Naive thymus-derived CD4-positive, alpha-beta T cell (primary cell): ENCODE measurements at regions not wholly inside any gene's neighbourhood (a gene's known extent, or its start where the extent isn't known, plus 50 kb on each side); places are given as distances from the start of the nearest gene placed in this dataset.
"Not testable (repeated sequence)": the region's sequence is repeated elsewhere in the genome, so short reads cannot be mapped to it uniquely, and the experiment has no call there.

Source experiments
- ATAC-seq: fragments of 150-1000 bp; cut with Tn5 transposase; 2 replicates; pipeline ENCODE4 v1.10.0; 2021; ENCODE audit warnings: mild to moderate bottlenecking, moderate library complexity
- CTCF ChIA-PET: fragments of 350-600 bp; sonication (Branson Sonifier 250); formaldehyde crosslinking; loops from one replicate; lab custom pipeline; 2021; ENCODE audit warnings: antibody characterized with exemption; lab: Charles Lee
- POLR2A ChIA-PET: fragments of 350-600 bp; sonication (Branson Sonifier 250); formaldehyde crosslinking; loops from one replicate; lab custom pipeline; 2021; ENCODE audit warnings: antibody characterized with exemption, inconsistent platforms; lab: Charles Lee
- DNase-seq, 9 donors: peaks; one replicate each; pipeline versions ENCODE4 v3.0.0 to v3.0.0-alpha.2; 2020 to 2022; ENCODE audit warnings: mixed read lengths in 1 of 9
- H3K27ac ChIP-seq: one replicate; pipeline ENCODE4 v1.7.0; 2013; ENCODE audit warnings: mild to moderate bottlenecking, low read depth, low read length, moderate library complexity
- H3K27me3 ChIP-seq, 2 donors: one replicate each; pipeline ENCODE4 v1.7.0; 2013; ENCODE audit warnings: low read length in 2 of 2, mild to moderate bottlenecking in 2 of 2, moderate library complexity in 2 of 2; ENCODE audit not compliant: control insufficient read depth in 2 of 2, insufficient read depth in 2 of 2
- H3K36me3 ChIP-seq, 3 experiments: 1 replicate in 2 of 3; 2 replicates in 1 of 3; pipeline ENCODE4 v1.7.0; 2013; ENCODE audit warnings: low read length in 3 of 3, mild to moderate bottlenecking in 3 of 3, moderate library complexity in 1 of 3; ENCODE audit not compliant: insufficient read depth in 3 of 3, control insufficient read depth in 2 of 3
- H3K4me1 ChIP-seq, 2 donors: one replicate each; pipeline ENCODE4 v1.7.0; 2013; ENCODE audit warnings: low read length in 2 of 2, mild to moderate bottlenecking in 2 of 2, moderate library complexity in 1 of 2; ENCODE audit not compliant: control insufficient read depth in 2 of 2, insufficient read depth in 2 of 2
- H3K4me3 ChIP-seq: 2 replicates; pipeline ENCODE4 v1.7.0; 2013; ENCODE audit warnings: mild to moderate bottlenecking, low read length
- H3K9me3 ChIP-seq, 3 experiments: 1 replicate in 2 of 3; 2 replicates in 1 of 3; pipeline ENCODE4 v1.7.0; 2013; ENCODE audit warnings: low read length in 3 of 3; ENCODE audit not compliant: control insufficient read depth in 2 of 3
- H3K27ac Mint-ChIP-seq, 9 donors: one replicate each; pipeline ENCODE4 v1.8.0; 2020 to 2022; ENCODE audit warnings: mixed read lengths in 9 of 9, mild to moderate bottlenecking in 8 of 9, moderate library complexity in 5 of 9, inconsistent platforms in 2 of 9
- H3K27me3 Mint-ChIP-seq, 5 donors: one replicate each; pipeline ENCODE4 v1.8.0; 2021 to 2022; ENCODE audit warnings: mixed read lengths in 5 of 5, mild to moderate bottlenecking in 1 of 5
- H3K36me3 Mint-ChIP-seq, 5 donors: one replicate each; pipeline ENCODE4 v1.8.0; 2020 to 2022; ENCODE audit warnings: mixed read lengths in 5 of 5, mild to moderate bottlenecking in 3 of 5, inconsistent platforms in 1 of 5
- H3K4me1 Mint-ChIP-seq, 7 donors: one replicate each; pipeline ENCODE4 v1.8.0; 2020 to 2022; ENCODE audit warnings: mixed read lengths in 7 of 7, mild to moderate bottlenecking in 3 of 7, inconsistent platforms in 1 of 7
- H3K4me3 Mint-ChIP-seq, 10 donors: one replicate each; pipeline ENCODE4 v1.8.0; 2020 to 2022; ENCODE audit warnings: mild to moderate bottlenecking in 10 of 10, mixed read lengths in 10 of 10, moderate library complexity in 6 of 10, inconsistent platforms in 2 of 10
- H3K9me3 Mint-ChIP-seq, 11 donors: one replicate each; pipeline ENCODE4 v1.8.0; 2020 to 2022; ENCODE audit warnings: mixed read lengths in 11 of 11, mild to moderate bottlenecking in 4 of 11, inconsistent platforms in 1 of 11, moderate library complexity in 1 of 11
- intact Hi-C, 2 donors: fragments of 100-400 bp; cut with micrococcal nuclease; formaldehyde crosslinking; loops; one replicate each; pipeline ENCODE4 v1.15.1; 2023

DNA sequence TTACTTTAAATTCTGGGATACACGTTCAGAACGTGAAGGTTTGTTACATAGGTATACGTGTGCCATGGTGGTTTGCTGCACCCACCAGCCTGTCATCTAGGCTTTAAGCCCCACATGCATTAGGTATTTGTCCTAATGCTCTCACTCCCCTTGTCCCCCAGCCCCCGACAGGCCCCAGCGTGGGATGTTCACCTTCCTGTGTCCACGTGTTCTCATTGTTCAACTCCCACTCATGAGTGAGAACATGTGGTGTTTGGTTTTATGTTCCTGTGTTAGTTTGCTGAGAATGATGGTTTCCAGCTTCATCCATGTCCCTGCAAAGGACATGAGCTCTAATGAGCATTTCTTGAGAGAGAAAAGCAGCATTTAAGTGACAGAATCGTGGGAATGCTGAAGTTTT lies 726.6 kb downstream of the TDRD15 start:
- ATAC-seq, H3K4me1 ChIP-seq, H3K9me3 ChIP-seq, H3K27ac ChIP-seq, H3K27me3 Mint-ChIP-seq, H3K27ac Mint-ChIP-seq, H3K27me3 ChIP-seq, H3K4me1 Mint-ChIP-seq, H3K4me3 ChIP-seq, CTCF ChIA-PET, H3K36me3 ChIP-seq, intact Hi-C loops, DNase-seq, H3K4me3 Mint-ChIP-seq, H3K36me3 Mint-ChIP-seq, POLR2A ChIA-PET: not testable (repeated sequence)
- peaks cover 0 to 12% (median 5%) of the 10 kb centered on the region in 11 donors for H3K9me3 Mint-ChIP-seq

DNA sequence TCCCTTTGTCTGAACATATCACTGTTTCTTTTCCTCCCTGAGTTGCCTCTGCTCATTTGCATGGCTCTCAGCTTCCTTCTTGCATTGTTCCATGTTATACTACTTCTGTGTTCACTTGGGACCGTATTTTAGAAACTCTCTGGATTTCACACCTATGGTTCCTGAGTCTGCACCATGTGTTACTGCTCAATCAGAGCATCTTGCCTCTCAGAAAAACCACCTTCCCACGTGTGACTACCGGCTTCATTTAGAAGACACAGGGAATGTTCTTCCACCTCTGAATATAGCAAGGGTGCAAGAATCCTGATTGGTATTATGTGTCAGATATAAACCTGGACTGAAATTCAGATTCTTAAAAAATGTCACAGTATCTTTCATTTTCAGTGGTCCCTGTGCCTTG lies 731.2 kb downstream of the TDRD15 start:
- POLR2A ChIA-PET = no interaction called here
- Mint-ChIP-seq H3K4me3 (no peak overlapping the region), H3K27ac (no peak overlapping the region)

DNA sequence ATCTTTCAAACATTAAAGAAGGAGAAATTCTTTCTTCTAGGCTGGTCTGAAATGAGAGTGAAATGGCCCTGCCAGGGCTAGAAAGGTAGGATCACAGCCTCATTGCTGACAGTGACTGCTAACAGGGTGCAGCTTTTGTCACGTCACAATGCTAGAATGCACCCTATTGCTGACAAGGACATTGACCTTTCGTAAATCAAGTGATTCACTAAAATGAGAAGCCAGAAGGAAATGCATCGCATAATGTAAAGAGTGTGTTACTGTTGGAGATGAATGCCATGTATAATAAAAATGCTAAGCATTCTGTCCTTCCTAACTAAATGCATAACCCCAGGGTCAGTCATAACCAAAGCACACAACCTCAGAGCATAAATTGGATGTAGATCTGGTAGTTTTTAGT lies 732.9 kb downstream of the TDRD15 start:
- Mint-ChIP-seq H3K27ac (no peak overlapping the region), H3K9me3 (peaks cover 0 to 22% (median 1%) of the 10 kb centered on the region in 11 donors), H3K4me3 (no peak overlapping the region), H3K36me3 (no peaks in the 10 kb centered on the region), H3K27me3 (no peaks in the 10 kb centered on the region), H3K4me1 (no peaks in the 10 kb centered on the region)
- no peaks in the 10 kb centered on the region for H3K27me3 ChIP-seq
- no peak for ATAC-seq
- no peak for DNase-seq
- no peaks in the 10 kb centered on the region for H3K36me3 ChIP-seq
- no peak overlapping the region for H3K4me3 ChIP-seq
- POLR2A ChIA-PET = no interaction called here
- H3K4me1 ChIP-seq = no peaks in the 10 kb centered on the region
- CTCF ChIA-PET = no interaction called here
- intact Hi-C loops = no loop called here
- no peak overlapping the region for H3K27ac ChIP-seq
- peaks cover 0 to 2% (median 0%) of the 10 kb centered on the region in 3 experiments for H3K9me3 ChIP-seq

More for the DNA sequence above, 731.2 kb downstream of the TDRD15 start:
- Mint-ChIP-seq H3K4me1 (no peaks in the 10 kb centered on the region), H3K36me3 (no peaks in the 10 kb centered on the region), H3K27me3 (no peaks in the 10 kb centered on the region), H3K9me3 (peaks cover 0 to 13% (median 3%) of the 10 kb centered on the region in 11 donors)
- ATAC-seq (no peak), DNase-seq (no peak)
- Histone ChIP-seq H3K9me3 (no peaks in the 10 kb centered on the region), H3K27ac (no peak overlapping the region), H3K4me3 (no peak overlapping the region), H3K27me3 (no peaks in the 10 kb centered on the region), H3K4me1 (no peaks in the 10 kb centered on the region), H3K36me3 (no peaks in the 10 kb centered on the region)
- intact Hi-C loops = no loop called here
- CTCF ChIA-PET = no interaction called here

DNA sequence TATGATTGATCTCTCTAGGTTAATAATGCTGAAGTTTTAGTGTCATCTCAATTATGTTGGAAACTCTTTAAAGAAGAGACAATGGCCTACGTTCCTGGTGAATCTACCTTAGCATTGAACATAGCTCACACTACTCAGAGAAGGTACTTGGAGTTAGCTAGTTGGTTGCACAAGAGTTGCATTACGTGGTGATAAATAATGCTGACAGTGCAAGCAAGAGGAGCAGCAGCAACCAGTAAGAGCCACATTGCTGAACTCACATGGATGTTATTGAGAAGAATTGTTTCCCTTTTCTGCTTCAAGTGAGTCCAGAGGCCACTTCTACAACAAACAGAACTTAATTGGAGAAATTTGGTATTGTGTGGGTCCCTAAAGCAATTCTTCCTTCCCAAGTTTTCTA lies 737.1 kb downstream of the TDRD15 start:
- no peak overlapping the region for H3K4me3 Mint-ChIP-seq
- Histone ChIP-seq H3K36me3 (no peaks in the 10 kb centered on the region), H3K9me3 (peaks cover 0 to 2% (median 0%) of the 10 kb centered on the region in 3 experiments), H3K4me3 (no peak overlapping the region), H3K4me1 (no peaks in the 10 kb centered on the region), H3K27ac (no peak overlapping the region), H3K27me3 (no peaks in the 10 kb centered on the region)
- DNase-seq = no peak
- no peak overlapping the region for H3K27ac Mint-ChIP-seq
- no peaks in the 10 kb centered on the region for H3K27me3 Mint-ChIP-seq
- intact Hi-C loops = no loop called here
- no peak for ATAC-seq
- no peaks in the 10 kb centered on the region for H3K36me3 Mint-ChIP-seq
- ChIA-PET CTCF (no interaction called here), POLR2A (no interaction called here)
- H3K9me3 Mint-ChIP-seq = peaks cover 0 to 42% (median 0%) of the 10 kb centered on the region in 11 donors
- H3K4me1 Mint-ChIP-seq = no peaks in the 10 kb centered on the region

DNA sequence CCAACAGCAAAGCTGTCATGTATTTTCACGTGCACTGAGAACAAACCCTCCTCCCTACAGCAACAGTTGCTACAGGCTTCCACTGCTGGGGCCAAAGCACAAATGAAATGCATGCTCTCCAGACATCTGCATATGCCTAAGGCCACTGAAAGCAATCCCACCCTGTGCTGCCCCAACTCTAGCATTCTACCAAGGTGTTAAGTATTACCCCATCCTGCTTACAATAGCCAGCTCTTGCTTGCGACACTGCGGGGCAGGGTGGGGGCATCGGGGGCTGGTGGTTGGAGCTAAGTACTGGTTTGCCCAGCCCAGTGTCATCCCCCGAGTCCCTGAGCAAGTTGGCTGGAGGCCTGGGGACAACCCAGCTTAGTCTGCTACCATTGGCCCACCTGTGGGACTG lies 742.5 kb downstream of the TDRD15 start:
- Mint-ChIP-seq H3K4me3 (no peak overlapping the region), H3K4me1 (no peaks in the 10 kb centered on the region), H3K36me3 (no peaks in the 10 kb centered on the region), H3K27me3 (no peaks in the 10 kb centered on the region), H3K27ac (no peak overlapping the region), H3K9me3 (peaks cover 0 to 24% (median 4%) of the 10 kb centered on the region in 11 donors)
- ChIA-PET CTCF (no interaction called here), POLR2A (no interaction called here)
- no peaks in the 10 kb centered on the region for H3K4me1 ChIP-seq
- H3K27me3 ChIP-seq = no peaks in the 10 kb centered on the region
- no peak for ATAC-seq
- no peaks in the 10 kb centered on the region for H3K36me3 ChIP-seq
- H3K4me3 ChIP-seq = no peak overlapping the region
- H3K9me3 ChIP-seq = no peaks in the 10 kb centered on the region
- H3K27ac ChIP-seq = no peak overlapping the region
- no peak for DNase-seq
- intact Hi-C loops = no loop called here

DNA sequence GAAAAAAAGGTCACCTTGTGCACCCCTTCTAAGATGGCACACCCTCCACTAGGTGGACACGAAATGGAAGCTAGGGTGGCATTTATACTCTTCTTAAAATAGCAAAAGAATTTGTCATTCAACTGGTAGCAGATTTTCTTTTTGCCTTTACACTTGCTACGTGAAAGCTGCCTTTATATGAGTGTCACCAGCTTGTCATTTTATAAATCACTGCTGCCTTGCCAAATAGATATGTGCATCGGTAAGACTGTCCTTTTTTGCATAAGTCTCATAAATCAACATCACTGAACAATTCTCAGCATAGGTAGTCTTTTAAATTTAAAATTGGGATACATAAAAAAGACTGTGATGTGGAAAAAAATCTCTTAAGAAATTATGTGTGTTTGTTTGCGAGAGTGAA lies 764.1 kb downstream of the TDRD15 start:
- ChIA-PET CTCF (no interaction called here), POLR2A (no interaction called here)
- Histone ChIP-seq H3K36me3 (no peaks in the 10 kb centered on the region), H3K27me3 (no peaks in the 10 kb centered on the region), H3K4me1 (no peaks in the 10 kb centered on the region), H3K4me3 (no peak overlapping the region), H3K9me3 (no peaks in the 10 kb centered on the region), H3K27ac (no peak overlapping the region)
- no peak for ATAC-seq
- Mint-ChIP-seq H3K9me3 (peaks cover 0 to 24% (median 11%) of the 10 kb centered on the region in 11 donors), H3K27me3 (no peaks in the 10 kb centered on the region), H3K4me1 (no peaks in the 10 kb centered on the region), H3K27ac (no peak overlapping the region), H3K36me3 (no peaks in the 10 kb centered on the region), H3K4me3 (no peak overlapping the region)
- DNase-seq = no peak
- intact Hi-C loops = no loop called here

DNA sequence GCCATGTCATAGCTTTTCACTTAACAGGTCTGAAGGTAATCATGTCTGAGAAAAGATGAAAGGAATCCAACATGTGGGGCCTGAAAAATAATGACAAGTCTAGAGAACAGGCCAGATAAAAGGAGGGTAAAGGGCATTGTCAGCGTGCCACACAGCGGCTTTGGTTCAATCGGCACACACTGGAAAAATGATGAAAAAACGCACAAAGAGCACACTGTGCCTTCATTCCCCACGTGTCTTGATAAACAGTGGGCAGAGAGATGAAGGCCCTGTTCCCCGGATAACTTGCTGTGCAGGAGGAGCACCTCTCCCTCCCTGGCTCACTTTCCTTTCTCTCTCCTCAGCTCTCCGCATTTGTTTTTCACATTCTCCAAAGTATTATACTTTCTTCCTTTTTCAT lies 766.3 kb downstream of the TDRD15 start:
- Histone ChIP-seq H3K9me3 (no peaks in the 10 kb centered on the region), H3K27ac (no peak overlapping the region), H3K4me3 (no peak overlapping the region), H3K36me3 (no peaks in the 10 kb centered on the region), H3K27me3 (no peaks in the 10 kb centered on the region), H3K4me1 (no peaks in the 10 kb centered on the region)
- ChIA-PET POLR2A (no interaction called here), CTCF (no interaction called here)
- H3K4me1 Mint-ChIP-seq = no peaks in the 10 kb centered on the region
- peaks cover 0 to 26% (median 8%) of the 10 kb centered on the region in 11 donors for H3K9me3 Mint-ChIP-seq
- ATAC-seq (no peak), DNase-seq (no peak)
- no peak overlapping the region for H3K4me3 Mint-ChIP-seq
- no peak overlapping the region for H3K27ac Mint-ChIP-seq
- no peaks in the 10 kb centered on the region for H3K27me3 Mint-ChIP-seq
- no peaks in the 10 kb centered on the region for H3K36me3 Mint-ChIP-seq
- intact Hi-C loops = no loop called here
